Cardiac septum (tissue), 1 donor: ENCODE measurements at regions not wholly inside any gene's neighbourhood (a gene's known extent, or its start where the extent isn't known, plus 50 kb on each side); places are given as distances from the start of the nearest gene placed in this dataset.

Experiments
- DNase-seq: peaks from one replicate; pipeline ENCODE4 v3.0.0-alpha.2; 2020; ENCODE audit warnings: low spot score
- intact Hi-C: fragments of 100-400 bp; cut with DNase I; formaldehyde crosslinking; loops from one replicate; pipeline ENCODE4 v1.14.0; 2022
- donor health status: DM: no; HTN: no; CAD: no.

GRCh38 chr6:148650941-148651505, 95.8 kb upstream of the UST start:
- intact Hi-C loops = no loop called here
- no peak for DNase-seq

- no peak for DNase-seq
- intact Hi-C loops = no loop called here
Observed at GRCh38 chr6:148652205-148652604, 94.6 kb upstream of the UST start.

GRCh38 chr6:148653138-148653776, 93.6 kb upstream of the UST start:
- no peak for DNase-seq
- intact Hi-C loops = no loop called here

GRCh38 chr6:148657048-148657447, 89.8 kb upstream of the UST start:
- no peak for DNase-seq
- intact Hi-C loops = no loop called here

GRCh38 chr6:148658681-148659430, 88.0 kb upstream of the UST start:
- no peak for DNase-seq
- intact Hi-C loops = no loop called here

GRCh38 chr6:148667395-148667794, 79.4 kb upstream of the UST start:
- intact Hi-C loops = no loop called here
- DNase-seq = no peak

GRCh38 chr6:148671085-148671484, 75.7 kb upstream of the UST start:
- no peak for DNase-seq

GRCh38 chr6:148671952-148672351, 74.9 kb upstream of the UST start:
- no peak for DNase-seq
- intact Hi-C loops = no loop called here

More at GRCh38 chr6:148671085-148671484, 75.7 kb upstream of the UST start:
- intact Hi-C loops = no loop called here

- intact Hi-C loops = no loop called here
- DNase-seq = no peak
Observed at GRCh38 chr6:148674306-148674705, 72.5 kb upstream of the UST start.

- no peak for DNase-seq
- intact Hi-C loops = no loop called here
Observed at GRCh38 chr6:148677594-148678476, 69.0 kb upstream of the UST start.

- intact Hi-C loops = no loop called here
- no peak for DNase-seq
Observed at GRCh38 chr6:148678682-148679081, 68.1 kb upstream of the UST start.

GRCh38 chr6:148681666-148682065, 65.2 kb upstream of the UST start:
- intact Hi-C loops = no loop called here
- no peak for DNase-seq

- intact Hi-C loops = no loop called here
- DNase-seq = no peak
Observed at GRCh38 chr6:148682252-148682651, 64.6 kb upstream of the UST start.

- DNase-seq = no peak
- intact Hi-C loops = no loop called here
Observed at GRCh38 chr6:148682990-148683389, 63.8 kb upstream of the UST start.

GRCh38 chr6:148689168-148689567, 57.7 kb upstream of the UST start:
- intact Hi-C loops = no loop called here
- DNase-seq = no peak

GRCh38 chr6:148693882-148694484, 52.8 kb upstream of the UST start:
- intact Hi-C loops = no loop called here
- no peak for DNase-seq
